ENCODE measurements at regions not wholly inside any gene's neighbourhood (a gene's known extent, or its start where the extent isn't known, plus 50 kb on each side); places are given as distances from the start of the nearest gene placed in this dataset.

DNA sequence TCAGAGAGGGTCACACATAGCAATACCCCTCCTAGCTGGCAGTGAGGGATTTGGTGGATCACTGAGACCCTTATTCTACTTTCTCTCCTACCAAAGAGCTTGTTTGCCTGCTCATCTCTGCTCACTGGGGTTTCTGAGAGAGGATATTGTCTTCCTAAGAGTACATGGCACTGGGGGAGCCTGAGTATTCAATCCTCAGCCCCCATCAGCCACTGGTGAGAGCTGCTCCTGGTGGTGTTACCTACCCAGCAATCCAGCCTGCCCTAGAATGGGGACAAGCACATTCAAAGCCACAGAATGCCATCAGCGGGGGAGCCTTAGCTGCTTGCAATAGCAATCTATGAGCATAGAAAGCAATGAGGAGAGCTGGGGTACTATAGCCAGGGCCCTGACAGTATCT is 281.1 kb downstream of the WDR11 start:
- no peak for ATAC-seq
- Histone ChIP-seq H3K36me3 (ENCODE audit: control insufficient read depth in 2 of 2, insufficient read depth in 2 of 2, low read length in 1 of 2) (no peaks in the 10 kb centered on the region), H2AFZ (ENCODE audit: control insufficient read depth, low read depth, low read length) (no peak overlapping the region), H3K9me3 (replicated peaks; ENCODE audit: control insufficient read depth, insufficient read depth, low read length) (no peaks in the 10 kb centered on the region), H4K20me1 (ENCODE audit: control insufficient read depth, insufficient read depth) (no peaks in the 10 kb centered on the region), H3K27me3 (replicated peaks in 1 of 2; ENCODE audit: control insufficient read depth in 2 of 2, insufficient read depth in 2 of 2, low read length in 1 of 2) (no peaks in the 10 kb centered on the region; a peak in 1 of 4 replicates), H3K9ac (ENCODE audit: control insufficient read depth, insufficient read depth, low read length) (no peak overlapping the region), H3K79me2 (ENCODE audit: control insufficient read depth, insufficient read depth, low read length) (no peaks in the 10 kb centered on the region), H3K4me1 (ENCODE audit: control insufficient read depth, insufficient read depth, low read length) (no peaks in the 10 kb centered on the region), H3K27ac (ENCODE audit: control insufficient read depth, insufficient read depth) (no peak overlapping the region), H3K4me2 (ENCODE audit: control insufficient read depth, insufficient read depth) (no peak overlapping the region), H3K4me3 (no peak overlapping the region)
- intact Hi-C loops (cut with micrococcal nuclease; ENCODE audit: unreplicated experiment), result no loop called here
- no peak for TF ChIP-seq KAT2A (conservative IDR thresholded peaks at IDR 0.05; ENCODE audit: control insufficient read depth, low read depth, low read length)
- TF ChIP-seq, protein P1, sequence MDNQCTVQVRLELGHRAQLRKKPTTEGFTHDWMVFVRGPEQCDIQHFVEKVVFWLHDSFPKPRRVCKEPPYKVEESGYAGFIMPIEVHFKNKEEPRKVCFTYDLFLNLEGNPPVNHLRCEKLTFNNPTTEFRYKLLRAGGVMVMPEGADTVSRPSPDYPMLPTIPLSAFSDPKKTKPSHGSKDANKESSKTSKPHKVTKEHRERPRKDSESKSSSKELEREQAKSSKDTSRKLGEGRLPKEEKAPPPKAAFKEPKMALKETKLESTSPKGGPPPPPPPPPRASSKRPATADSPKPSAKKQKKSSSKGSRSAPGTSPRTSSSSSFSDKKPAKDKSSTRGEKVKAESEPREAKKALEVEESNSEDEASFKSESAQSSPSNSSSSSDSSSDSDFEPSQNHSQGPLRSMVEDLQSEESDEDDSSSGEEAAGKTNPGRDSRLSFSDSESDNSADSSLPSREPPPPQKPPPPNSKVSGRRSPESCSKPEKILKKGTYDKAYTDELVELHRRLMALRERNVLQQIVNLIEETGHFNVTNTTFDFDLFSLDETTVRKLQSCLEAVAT (IDR thresholded peaks at IDR 0.05), result no peak
- no peak for TF ChIP-seq SREBF1 (IDR thresholded peaks at IDR 0.05; ENCODE audit: low read length)
- TF ChIP-seq SMC3 (IDR thresholded peaks at IDR 0.05; ENCODE audit: borderline replicate concordance, low read length), result no peak
- TF ChIP-seq CREM (IDR thresholded peaks at IDR 0.05; ENCODE audit: low read depth), result no peak
- TF ChIP-seq NBN (IDR thresholded peaks at IDR 0.05), result no peak
- TF ChIP-seq, protein P2, sequence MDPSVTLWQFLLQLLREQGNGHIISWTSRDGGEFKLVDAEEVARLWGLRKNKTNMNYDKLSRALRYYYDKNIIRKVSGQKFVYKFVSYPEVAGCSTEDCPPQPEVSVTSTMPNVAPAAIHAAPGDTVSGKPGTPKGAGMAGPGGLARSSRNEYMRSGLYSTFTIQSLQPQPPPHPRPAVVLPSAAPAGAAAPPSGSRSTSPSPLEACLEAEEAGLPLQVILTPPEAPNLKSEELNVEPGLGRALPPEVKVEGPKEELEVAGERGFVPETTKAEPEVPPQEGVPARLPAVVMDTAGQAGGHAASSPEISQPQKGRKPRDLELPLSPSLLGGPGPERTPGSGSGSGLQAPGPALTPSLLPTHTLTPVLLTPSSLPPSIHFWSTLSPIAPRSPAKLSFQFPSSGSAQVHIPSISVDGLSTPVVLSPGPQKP (IDR thresholded peaks at IDR 0.05; ENCODE audit: low read depth, low read length), result no peak
- TF ChIP-seq, protein P3, sequence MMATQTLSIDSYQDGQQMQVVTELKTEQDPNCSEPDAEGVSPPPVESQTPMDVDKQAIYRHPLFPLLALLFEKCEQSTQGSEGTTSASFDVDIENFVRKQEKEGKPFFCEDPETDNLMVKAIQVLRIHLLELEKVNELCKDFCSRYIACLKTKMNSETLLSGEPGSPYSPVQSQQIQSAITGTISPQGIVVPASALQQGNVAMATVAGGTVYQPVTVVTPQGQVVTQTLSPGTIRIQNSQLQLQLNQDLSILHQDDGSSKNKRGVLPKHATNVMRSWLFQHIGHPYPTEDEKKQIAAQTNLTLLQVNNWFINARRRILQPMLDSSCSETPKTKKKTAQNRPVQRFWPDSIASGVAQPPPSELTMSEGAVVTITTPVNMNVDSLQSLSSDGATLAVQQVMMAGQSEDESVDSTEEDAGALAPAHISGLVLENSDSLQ (IDR thresholded peaks at IDR 0.05), result no peak
- no peak for TF ChIP-seq ESRRA (IDR thresholded peaks at IDR 0.05; ENCODE audit: low read length)
- TF ChIP-seq ZNF384 (IDR thresholded peaks at IDR 0.05; ENCODE audit: borderline replicate concordance, low read depth, low read length), result no peak
- no peak for TF ChIP-seq TCF7 (IDR thresholded peaks at IDR 0.05; ENCODE audit: borderline replicate concordance)
- no peak for TF ChIP-seq CHD1 (IDR thresholded peaks at IDR 0.05; ENCODE audit: low read depth, low read length)
- no peak for TF ChIP-seq FOXM1 (IDR thresholded peaks at IDR 0.05; ENCODE audit: low read depth, low read length)
- 0% methylated on average over 1 of the region's 1 CpG for WGBS (ENCODE audit: insufficient coverage, insufficient replicate concordance, low lambda C conversion rate, missing lambda C conversion rate)
- BruUV-seq (replicated peaks), result no TSS peak
- FAIRE-seq, result no peak
- CTCF ChIA-PET, result no interaction called here
- in situ Hi-C loops (cut with MboI), result no loop called here
- POLR2A ChIA-PET, result no interaction called here
- SMC1A ChIA-PET (ENCODE audit: uncharacterized antibody, unreplicated experiment), result no interaction called here
- RAD21 ChIA-PET (ENCODE audit: unreplicated experiment), result no interaction called here
- no peak for DNase-seq (ENCODE audit: low read depth, low spot score)

Measured in GM12878 (cell line).